ENCODE measurements at regions not wholly inside any gene's neighbourhood (a gene's known extent, or its start where the extent isn't known, plus 50 kb on each side); places are given as distances from the start of the nearest gene placed in this dataset.

DNA sequence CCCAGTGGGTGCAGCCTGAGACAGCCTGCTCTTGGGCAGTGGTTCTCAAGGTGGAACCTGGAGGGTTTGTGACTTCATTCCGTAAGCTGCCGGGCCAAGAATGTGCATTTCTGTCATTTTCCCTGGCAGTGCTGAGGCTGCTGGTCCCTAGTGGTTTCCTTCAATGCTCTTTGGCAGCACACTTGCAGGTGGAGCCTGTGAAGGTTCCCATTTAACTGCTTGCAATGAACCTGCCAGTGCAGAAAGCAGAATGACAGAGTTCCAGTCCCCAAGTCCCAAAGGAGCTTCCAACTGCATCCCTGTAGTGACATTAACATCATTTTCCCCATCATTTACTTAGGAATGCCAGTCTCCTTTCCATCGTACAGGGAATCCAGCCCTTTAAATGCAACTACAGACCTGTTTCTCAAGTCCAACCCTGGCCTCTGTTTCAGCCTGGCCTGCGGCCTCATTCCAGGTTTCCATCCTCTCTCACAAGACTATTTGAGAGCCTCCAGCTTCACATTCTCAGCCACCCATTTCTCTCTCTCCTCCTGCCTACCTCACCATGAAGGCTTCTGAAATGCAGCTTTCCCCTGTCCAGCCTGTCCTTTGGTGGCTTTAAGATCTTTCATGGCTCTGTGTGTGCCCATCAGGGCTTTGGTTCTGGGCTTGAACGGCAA lies 149.7 kb upstream of the GGTLC1 start:
- DNase-seq (ENCODE audit: low read depth), result no peak

DNA sequence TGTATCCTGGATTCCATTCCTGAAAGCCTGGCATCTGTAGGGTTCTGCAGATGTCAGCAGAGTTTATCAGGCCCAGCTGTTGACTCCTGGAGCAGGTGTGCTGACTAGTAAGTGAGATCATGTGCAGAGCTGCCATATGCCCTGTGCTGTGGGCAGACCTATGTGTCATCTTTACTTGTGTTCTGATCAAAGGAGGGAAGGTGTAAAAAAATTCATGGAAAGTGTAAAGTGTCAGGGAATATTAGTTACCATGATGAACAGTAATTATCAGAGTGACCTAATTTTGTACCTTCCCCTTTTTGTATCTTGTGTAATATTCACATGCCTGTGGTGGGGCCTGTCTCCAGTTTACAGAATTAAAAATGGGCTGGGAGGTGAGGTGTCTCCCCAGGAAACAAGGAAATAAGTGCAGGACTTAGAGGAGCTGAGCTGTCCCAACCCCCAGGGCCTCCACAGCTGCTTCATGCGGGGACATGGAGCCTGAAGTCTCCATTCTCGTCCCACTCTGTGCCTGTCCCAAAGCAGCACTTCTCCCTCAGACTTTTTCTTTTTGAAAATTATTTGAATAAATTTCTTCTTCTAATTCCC lies 148.2 kb upstream of the GGTLC1 start:
- DNase-seq (ENCODE audit: low read depth), result no peak

DNA sequence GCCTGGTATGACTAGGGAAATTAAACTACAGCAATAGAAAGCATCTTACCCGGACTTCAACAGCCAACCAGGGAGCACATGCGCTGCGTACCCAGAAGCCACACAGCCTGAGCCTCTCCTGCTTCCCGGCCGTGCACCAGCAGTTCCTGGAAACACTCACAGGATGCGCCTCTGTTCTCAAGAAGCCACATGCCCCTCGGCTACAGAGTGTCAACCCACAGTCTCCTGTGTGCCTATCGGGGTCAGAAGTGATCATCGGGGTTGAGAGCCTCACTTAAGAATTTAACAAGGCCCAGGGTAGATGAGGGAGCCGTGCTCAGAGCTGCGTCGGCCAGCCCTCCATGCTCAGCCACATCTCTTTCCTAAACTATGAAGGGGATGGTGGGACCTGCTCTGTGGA lies 147.2 kb upstream of the GGTLC1 start:
- DNase-seq (ENCODE audit: low read depth), result no peak

DNA sequence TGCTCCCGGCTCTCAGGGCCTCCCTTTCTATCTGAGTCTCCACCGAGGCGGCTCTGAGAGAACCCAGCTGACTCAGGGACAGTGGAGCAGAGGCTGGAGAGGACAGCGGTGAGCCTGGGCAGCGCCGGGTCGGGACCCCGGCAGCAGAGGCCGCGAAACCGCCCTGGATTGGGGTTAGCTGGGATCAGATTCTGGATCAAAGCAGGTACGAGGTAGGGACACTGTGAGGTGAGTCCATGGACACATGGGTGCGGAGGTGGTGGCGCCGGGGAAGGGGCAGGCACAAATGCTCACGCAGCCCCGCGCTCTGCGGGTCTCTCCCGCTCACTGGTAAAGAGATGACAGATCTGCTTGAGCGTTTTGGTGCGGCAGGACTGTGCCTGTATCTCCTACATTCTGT lies 146.4 kb upstream of the GGTLC1 start:
- DNase-seq (ENCODE audit: low read depth), result no peak

DNA sequence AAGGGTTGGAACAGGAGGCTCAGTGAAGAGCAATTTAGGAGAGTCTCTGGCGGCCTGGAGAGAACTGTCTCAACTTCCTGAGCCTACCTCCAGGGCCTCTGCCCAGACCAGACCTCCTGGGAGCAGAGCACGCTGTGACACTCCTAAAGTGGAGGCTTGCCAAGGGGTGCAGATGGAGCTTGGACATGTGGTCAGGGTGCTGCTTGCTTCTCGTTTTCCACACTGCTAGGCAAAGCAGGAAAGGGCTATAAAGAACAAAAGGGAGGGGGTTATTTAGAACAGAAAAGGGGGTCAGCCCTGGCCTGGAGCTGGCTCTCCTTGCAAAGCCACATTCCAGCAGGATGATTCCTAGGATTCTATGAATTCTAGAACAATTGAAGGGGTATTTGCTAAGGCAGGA lies 145.7 kb upstream of the GGTLC1 start:
- DNase-seq (ENCODE audit: low read depth), result no peak

DNA sequence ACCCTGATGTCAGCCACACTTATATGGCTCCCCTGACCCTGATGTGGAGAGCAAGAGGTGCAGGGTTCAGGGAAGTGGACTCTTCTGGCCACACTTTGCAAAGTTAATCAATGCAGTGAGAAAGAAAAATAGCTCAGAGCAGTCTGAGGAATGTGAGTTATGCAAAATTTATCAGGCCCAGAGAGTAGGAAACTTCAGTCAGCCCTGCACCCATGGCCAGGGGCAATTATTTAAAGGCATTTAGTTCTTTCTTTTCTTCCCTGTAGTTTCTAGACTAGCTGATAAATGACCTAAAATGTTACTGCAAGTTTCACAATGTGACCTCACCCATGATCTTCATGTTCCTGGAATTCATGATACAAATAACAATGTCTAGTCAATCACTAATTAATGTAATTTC lies 143.7 kb upstream of the GGTLC1 start:
- no peak for DNase-seq (ENCODE audit: low read depth)

DNA sequence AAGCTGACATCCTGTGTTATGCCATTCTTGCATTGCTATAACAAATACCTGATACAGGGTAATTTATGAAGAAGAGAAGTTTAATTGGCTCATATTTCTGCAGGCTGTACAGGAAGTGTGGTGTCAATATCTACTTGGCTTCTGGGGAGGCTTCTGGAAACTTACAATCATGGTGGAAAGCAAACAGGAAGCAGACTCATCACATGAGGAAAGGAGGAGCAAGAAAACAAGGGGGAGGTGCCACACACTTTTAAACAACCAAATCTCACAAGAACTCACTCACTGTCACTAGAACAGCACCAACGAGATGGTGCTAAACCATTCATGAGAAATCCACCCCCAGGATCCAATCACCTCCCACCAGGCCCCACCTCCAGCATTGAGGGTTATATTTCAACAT lies 143.1 kb upstream of the GGTLC1 start:
- DNase-seq (ENCODE audit: low read depth), result no peak

DNA sequence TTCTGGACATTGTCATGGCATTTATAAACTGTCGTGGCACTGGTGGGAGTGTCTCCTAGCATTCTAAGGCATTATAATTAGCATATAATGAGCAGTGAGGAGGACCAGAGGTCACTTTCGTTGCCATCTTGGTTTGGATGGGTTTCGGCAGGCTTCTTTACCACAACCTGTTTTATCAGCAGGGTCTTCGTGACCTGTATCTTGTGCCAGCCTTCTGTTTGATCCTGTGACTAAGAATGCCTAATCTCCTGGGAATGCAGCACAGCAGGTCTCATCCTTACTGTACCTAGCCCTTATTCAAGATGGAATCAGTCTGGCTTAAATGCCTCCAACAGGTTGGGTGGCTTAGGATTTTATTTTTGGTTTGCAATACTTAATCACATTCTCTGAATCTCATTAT lies 142.7 kb upstream of the GGTLC1 start:
- DNase-seq (ENCODE audit: low read depth), result no peak

DNA sequence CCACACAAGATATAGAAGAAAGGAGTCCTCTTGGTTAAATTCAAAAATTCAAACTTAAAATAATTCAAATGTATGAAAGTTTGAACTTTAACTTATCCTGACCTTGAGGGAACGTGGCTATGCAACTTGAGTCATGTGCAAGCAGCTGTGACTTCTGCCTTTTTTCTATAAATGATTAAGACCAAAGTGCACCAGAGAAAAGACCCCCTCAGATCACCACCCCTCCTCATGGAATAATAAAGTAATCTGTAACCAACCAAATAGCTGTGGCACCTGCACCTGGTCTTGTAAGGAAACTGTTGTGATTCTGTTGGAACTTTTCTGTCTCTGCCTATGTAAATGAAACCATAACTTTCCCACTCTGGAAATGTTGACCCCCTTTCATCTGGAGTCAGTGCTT lies 141.1 kb upstream of the GGTLC1 start:
- no peak for DNase-seq (ENCODE audit: low read depth)

DNA sequence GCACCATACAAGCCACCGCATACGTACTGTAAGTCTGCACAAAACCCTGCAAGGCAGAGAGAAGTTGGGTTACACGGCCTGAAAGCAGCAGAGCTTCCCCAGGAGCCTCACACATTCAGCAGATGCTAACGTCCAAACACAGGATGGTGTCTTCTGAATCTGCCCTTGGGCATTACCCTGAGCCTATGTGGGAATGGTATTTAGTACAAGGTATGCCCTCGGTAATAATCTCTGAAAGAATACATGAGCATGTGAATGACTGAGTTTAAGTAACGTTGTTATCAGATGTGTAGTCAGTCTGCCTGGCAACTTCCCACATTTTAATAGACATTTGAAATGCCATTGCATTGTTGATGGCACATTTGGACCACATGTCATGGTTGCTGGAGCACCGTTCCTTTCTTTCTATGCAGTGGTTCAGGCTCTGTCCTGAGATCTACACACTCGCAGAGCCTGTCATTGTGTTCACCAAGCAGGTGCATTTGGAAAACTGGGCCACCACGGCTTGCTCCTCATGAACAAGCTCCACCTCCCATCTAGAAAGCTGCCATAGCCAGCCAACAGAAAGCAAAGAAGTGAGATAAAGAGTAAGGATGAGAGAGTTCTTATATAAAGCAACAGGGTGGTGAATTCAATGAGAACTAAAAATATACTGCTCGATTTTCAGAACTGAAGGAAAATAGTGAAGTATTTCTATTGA lies 136.5 kb upstream of the GGTLC1 start:
- no peak for DNase-seq (ENCODE audit: low read depth)

DNA sequence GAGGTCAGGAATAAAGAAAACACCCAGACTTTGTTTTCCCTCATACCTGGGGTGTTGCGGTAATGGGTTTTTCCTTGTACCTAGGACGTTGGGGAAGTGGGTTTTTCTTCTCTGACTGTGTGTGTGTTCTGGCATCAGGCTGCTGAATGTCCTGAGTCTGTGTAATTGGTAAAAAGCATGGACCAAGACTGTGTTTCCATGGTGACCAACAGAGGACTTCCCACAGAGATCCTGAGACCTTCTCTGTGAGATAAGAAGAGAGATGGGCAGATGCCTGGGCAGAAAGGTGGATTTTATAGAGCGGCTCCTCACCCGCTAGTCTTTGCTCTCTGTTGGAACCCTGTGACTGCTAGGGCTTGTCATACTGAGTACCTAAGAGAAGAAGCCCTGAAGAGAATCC lies 135.4 kb upstream of the GGTLC1 start:
- DNase-seq (ENCODE audit: low read depth), result no peak

DNA sequence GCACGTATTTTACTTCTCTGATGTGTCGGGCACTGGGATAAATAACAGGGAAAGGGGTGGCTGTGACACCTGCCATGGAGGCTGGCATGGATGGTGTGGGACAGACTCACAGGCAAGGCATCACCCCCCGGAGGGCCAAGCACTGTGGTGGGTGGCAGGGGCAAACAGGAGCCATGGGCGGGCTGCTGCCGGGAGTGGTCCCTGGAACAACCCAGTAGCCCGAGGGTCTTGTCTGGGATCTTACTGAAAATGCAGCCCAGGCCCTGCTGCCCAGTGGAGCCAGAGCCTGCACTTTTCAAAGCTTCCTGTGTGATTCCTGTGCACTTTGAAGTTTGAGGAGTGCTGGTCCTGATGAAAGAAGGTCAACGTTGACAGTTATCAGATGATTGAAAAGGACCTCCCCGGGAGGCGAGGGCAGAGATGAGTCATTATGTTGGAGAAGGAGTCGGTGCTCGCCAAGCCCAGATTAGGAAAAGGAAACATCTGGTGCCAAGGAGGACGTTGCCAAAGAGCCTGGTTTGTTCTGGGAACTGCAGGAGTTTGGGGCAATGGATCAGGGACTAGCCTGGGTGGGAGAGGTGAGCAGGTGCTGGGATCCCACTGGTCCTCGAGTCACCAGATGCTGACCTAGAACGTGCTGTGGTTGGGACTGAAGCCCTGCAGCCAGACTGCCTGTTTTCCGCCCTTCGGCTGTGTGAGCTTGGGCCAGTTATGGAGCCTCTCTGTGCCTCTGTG lies 130.0 kb upstream of the GGTLC1 start:
- DNase-seq (ENCODE audit: low read depth), result no peak

DNA sequence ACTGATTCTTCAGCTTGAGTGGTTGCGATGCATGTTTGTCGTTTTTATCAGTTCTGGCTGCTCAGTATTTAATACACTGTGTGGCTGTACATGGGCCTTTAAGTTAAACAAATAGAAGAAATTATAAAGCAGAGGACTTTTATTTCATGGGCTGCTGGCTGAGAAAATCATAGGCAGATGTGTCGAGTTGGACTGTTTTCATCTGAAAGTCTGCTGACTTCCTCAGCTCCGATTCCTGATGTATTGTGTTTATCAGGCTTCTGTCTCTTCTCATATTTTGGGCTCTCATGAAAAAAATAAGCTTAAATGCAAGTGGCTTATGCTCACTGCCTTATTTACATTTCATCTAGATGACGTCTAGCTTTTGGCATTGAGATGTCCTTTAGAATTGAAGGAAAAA lies 129.5 kb upstream of the GGTLC1 start:
- DNase-seq (ENCODE audit: low read depth), result no peak

DNA sequence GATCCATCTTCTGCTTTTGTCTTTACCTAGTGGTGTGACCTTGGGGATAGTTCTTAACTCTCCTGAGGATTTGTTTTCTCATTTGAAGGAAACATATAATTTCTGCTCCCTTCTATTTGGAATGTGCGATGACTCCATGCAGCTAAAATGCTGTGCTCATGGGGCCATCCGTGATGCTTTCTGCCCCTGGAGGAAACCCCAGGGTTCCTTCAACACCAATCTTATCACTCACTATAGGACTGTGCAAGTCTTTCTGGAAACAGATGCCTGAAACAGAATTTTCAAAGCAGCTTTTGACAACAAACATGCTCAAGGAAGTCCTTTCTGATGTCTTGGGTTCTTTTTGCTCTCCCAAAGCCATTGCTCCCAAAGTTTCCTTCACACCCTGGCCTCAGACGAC lies 128.8 kb upstream of the GGTLC1 start:
- no peak for DNase-seq (ENCODE audit: low read depth)

DNA sequence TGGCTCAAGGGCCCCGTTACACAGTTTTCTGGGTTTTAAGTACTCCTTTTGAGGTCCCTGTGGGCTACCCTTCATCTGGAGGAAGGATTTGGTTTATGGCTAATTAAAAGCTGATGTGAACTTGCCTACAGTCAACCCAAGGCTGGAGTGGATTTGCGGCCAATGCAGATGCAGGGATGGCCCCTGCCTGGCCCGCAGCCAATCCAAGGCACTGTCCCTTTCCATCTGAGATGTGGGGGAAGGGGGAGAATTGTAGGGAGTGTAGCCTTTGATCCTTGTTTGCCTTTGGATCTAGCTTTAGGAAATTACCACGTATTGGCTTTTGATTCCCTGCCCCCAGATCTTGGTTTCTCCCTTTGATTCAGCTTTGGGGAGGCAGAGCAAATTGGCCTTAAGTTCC lies 128.0 kb upstream of the GGTLC1 start:
- DNase-seq (ENCODE audit: low read depth), result no peak

DNA sequence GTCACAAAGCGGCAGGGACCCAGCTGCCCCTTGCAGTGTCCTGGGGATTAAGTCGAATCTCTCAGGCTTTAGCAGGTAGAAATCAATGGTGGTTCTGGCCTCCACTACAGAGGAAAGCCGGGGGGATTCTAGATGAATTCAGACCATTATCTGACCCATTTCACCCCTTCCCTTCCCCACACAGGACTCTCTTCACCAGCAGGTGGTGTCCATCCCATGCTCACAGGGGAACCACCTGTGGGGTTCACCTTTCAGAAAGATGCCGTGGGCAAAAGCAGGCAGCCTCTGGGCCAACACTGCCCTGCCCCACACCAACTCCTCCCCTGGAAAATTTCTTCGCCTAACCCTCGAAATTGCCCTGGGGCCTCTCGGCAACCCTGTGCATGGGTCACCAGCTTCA lies 123.8 kb upstream of the GGTLC1 start:
- DNase-seq (ENCODE audit: low read depth), result no peak

DNA sequence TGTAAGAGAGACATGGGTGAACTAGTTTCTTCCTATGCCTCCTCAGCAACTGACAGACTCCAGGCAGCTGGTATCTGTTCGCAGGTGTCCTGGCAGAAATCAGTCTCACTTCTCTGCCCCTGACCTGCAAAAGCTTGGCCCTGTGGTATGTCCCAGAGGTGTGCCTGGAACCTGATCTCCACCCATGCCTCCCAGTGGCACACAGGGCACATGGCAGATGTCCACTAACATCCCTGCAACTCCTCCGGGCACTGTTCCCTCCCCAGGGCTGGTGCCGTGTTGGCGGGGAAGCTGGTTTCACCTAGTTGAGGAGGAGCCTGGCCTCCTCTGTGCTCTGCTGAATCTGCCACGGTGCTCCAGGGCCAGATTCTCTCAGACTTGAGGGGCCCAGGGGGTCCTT lies 123.3 kb upstream of the GGTLC1 start:
- DNase-seq (ENCODE audit: low read depth), result no peak

DNA sequence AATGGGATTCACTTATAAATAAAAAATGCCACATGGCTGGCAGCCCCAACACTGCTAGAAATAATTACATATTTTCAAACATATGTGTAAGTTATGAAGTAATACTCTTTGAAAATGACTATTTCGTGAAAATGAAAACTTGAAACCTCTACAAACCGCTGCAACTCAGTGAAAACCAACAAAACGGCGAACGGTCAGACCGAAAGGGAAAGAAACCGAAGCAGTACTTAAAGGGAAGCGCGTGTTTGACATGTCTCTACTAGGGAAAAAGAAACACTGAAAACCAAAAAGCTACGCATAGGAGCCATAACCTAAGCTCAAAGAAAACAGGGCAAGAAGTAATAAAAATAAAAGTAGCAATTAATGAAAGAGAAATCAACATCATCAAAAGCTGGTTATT lies 121.0 kb upstream of the GGTLC1 start:
- no peak for DNase-seq (ENCODE audit: low read depth)

DNA sequence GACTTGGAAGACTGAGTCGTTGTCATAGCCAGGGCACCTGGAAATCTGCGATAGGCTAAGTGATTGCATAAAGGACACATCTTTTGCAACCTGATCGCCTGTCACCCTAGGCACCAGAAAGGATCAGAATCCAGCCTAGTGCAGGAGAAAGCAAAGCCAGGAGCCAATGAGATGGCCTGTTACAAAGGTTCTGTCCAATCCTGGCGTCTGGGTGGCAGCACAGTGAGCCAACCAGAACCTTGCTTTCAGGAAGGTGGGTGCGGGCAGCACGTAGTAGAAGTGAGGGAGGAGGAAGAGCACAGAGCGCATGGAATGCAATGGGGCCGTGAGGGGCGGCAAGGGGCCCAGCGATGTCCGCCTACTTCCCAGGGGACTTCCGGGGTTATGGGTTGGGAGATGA lies 120.4 kb upstream of the GGTLC1 start:
- DNase-seq (ENCODE audit: low read depth), result no peak

DNA sequence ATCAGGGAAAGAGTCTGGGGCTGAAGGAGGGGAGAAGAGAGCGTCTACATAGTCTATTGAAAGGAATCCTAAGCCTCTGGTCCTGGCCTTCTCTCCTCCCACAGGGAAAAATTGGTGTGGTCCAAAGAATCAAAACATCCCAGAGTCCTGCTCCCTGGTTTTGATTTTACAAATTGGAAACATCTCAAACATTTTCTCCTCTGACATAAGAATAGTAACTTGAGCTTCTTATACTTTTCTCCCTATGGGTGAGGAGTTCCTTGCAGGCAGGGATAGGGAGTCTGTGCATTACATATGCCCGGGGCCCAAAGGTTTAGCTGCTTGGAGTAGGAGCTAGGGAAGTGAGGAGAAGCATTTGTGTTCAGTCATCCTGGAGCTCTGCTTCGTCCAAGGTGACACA lies 120.0 kb upstream of the GGTLC1 start:
- DNase-seq (ENCODE audit: low read depth), result no peak

DNA sequence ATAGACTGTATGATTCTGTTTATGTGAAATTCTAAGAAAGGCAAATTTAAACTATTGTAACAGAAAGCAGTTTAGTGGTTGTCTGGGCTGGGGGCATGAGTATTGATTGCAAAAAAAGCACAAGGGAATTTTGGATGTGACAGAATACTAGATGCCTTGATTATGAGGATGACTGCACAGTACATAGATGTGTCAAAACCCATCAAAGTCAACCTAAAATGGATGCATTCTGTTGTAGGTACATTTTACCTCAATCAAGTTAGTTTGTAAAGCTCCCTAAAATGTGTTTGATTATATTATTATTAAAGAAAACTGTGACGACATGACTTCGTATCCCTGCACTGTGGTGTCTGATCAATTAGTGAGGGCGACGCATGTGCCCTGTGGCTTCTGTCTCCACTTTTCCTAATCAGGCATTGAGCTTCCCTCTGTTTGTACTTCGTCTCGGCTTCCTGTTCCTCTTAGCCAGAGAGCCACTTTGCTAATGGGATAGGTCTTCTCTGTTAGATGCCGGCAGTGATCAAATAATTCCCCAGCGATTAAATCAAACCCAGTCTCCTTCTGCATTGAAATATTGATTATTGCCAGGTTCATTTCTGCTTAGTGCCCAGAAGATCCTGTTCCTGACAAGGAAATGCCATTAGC lies 118.3 kb upstream of the GGTLC1 start:
- no peak for DNase-seq (ENCODE audit: low read depth)

DNA sequence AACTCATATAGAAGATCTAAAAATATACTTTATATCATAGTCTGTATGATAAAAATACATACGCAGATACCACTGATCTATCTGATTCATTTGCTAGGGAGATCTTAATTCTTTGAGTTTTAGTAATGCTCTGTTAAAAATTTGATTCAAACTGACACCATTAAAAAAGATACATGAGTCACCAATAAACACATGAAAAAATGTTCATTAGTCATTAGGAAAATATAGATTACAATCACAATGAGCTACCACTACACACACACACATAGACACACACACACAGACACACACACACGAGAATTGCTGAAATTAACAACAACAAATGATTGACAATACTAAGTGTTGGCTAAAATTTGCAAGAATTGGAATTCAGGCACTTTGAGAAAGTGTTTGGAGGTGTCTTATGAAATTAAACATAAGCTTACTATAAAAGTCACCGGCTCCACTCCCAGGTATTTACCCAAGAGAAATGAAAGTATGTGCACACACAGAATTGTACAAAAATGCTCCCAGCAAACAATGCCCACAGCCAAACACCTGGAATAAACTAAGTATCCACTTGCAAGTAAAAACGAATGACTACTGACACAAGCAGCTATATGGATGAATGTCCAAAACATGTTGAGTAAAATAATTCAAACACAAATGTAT lies 117.7 kb upstream of the GGTLC1 start:
- no peak for DNase-seq (ENCODE audit: low read depth)
